HG03280 (cell line): ENCODE measurements at regions not wholly inside any gene's neighbourhood (a gene's known extent, or its start where the extent isn't known, plus 50 kb on each side); places are given as distances from the start of the nearest gene placed in this dataset.

Source experiments
- ATAC-seq: cut with Tn5 transposase; IDR thresholded peaks from one replicate; pipeline ENCODE4 v1.9.1; 2021; ENCODE audit warnings: mild to moderate bottlenecking, moderate library complexity; ENCODE audit not compliant: unreplicated experiment

- no peak for ATAC-seq
Measured at GRCh38 chr13:44089452-44089851, 209.7 kb downstream of the LACC1 start.

DNA sequence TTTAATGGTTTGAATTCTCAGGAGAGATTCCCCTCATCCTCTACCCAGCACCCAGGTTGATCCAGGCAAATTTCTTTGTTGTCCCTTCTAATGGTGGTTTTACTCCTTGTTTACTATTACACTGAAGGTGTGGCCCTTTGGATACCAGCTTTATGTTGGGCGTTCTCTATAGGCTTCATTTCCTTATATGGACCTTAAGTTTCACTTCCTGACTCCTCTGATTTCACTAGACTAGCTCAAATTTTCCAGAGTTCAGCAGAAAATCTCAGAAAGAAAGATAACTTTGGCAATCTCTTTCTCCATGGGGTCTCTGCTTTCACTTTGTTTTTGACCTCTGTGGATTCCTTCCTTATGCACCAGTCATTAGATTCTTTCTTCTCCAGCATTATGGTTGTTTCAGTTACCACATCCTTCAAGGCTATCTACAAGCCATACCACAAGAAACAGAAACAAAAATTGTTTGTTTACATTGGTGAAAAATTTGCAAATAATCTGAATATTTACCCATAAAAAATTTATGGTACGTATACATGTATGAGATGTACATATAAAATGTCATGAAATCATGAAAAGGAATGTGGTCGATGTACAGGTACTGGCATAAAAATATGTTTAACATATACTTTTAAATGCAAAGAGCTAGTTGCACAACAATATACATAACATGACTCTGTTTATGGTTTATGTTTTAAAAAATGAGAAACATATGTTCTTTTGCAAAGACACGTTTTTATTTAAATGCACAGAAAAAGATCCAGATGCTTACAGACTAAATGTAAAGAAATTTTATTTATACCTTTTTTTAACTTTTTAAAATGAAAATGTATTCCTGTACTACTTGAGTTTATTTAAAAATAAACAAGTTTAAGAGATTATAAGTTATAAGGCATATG is 212.6 kb downstream of the LACC1 start:
- no peak for ATAC-seq

DNA sequence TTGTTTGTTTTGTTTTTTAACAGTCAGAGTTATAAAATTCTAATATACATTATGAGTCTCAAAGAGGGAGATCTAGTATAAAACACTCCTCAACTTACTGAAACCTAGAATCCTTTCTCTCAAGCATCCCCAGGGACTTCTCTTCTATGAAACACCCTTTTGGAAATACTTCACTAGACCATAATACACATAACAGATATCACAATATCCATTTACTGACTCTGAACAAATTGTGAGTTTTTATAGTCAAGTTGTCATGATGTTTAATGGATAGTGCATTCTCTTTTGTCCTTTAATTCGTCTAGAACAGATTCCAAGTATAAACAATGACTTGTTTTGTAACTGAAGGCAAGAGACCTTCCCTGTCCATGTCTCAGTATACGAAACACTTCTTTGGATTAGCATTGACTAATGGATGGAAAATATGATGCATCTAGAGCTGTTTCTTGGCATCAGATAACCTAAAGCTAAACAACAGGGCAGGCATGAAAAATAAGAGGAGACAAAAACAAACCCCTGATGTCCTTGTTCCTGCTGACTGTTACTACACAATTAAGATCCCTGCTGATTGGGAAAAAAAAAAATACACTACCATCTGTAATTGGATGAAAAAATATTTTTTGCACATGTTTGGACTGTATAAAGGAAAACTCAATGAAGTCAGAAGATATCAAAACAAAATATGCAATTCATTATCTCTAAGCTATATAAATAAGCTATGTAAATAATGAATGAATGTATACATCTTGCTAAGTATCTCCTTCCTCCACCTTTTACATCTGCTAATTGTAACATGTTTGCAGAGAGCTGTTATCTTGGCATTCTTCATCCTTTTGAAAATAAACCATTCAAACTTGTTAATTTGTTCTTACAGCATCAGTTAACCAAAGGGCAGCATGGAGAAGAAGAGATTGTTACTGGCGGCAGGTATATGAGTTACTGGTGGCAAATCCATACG is 214.2 kb downstream of the LACC1 start:
- ATAC-seq: no peak

DNA sequence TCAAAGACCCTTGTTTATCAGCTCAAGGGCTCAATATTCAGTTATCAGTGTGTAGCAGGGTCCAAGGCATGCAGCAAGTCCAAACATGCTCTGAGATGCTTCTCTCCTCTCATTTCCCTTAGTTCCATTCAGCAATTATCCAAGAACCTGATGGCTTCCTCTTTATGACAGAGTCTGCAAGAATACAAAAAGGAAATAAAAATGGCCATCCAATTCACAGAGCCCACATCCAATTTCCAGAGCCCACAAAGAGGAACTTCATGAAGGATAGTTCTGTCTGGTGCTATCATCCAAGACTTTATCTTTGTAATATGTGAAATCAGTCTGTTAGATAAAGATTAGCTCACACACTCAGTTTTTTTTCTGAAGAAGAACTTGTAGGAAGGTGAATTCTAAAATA is 217.2 kb downstream of the LACC1 start:
- ATAC-seq: no peak

- no peak for ATAC-seq
Measured at GRCh38 chr13:44098559-44098958, 218.9 kb downstream of the LACC1 start.

DNA sequence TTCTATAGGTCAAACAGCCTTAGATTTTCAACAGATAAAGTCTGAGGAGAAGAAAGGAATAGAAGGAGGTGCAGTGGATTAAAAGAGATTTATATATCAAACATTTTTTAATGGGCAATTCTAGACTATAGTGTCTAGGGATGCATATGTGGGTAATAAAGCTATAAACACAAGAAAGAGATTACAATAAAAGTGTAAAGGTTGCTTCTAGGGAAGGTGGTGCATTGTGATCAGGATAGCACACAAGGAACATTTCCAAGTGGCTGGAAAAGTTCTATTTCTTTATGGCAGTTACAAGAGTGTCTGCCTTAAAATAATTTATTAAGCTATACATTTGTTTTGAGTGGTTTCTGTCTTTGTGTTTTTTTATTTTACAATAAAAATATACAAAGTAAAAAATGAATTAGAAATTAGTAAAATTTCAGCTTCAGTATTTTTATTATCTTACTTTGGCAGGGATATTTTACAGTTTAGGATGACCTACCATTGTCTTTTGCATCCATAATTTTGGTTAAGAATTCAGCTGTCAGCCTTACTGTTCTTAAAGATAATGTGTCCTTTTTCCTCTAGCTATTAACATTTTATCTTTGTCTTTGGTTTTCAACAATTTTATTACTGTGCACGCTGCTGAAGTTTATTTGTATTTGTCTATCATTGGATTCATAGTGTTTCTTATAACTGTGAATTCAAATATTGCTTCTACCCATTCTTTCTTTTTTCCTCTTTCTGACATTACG is 221.8 kb downstream of the LACC1 start:
- ATAC-seq: no peak

DNA sequence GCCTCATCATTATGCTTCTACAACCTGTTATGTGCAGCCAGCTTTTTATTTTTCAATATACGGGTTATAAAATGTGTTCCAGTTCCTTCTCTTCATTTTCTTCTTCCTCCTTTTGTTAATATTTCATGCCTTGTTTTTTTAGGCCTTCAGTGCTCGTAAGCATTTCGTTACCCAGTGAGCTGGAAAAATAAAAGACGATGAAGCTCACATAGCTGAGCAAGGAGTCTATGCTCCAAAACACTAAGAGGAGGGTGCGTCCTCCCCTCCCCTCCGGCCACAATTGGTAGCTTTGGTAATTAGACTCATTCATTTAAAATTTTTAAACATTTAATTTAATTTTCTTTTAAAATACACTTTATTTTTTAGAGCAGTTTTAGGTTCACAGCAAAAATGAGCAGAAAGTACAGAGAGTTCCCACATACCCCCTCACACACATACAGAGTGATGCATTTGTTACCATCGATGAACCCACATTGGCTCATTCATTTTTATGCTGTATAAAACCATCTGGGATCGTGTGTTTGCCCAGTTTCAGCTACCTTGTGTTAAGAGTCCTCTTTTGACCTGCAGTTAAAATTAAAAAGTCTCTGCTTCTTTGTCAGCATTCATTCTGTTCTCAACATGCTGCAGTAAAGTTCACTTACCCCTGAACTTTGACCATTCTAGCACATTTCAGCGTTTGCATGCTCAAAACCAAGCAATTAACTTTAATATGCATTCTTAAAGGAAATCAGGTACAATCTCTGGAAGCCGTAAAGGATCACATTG is 223.9 kb downstream of the LACC1 start:
- ATAC-seq: no peak

GRCh38 chr13:44104197-44104490 is 224.4 kb downstream of the LACC1 start:
- no peak for ATAC-seq

DNA sequence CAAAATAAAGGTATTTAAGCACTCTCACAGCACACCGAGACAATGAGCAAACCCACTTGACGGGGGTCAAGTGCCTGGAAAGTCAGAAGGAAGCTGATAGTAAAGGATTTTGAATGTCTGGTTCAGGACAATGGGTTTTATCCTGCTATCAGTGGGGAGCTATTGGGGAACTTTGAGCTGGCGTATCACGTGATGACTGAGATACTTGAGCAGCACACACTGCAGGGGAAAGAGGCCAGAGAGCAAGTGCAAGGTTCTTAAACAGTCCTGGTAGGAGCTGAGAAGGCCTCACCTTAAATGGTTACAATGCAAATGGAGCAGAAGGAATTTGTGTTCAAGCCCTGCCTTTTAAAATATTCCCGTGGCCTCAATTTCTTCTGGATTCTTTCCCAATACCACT is 225.3 kb downstream of the LACC1 start:
- ATAC-seq: no peak

DNA sequence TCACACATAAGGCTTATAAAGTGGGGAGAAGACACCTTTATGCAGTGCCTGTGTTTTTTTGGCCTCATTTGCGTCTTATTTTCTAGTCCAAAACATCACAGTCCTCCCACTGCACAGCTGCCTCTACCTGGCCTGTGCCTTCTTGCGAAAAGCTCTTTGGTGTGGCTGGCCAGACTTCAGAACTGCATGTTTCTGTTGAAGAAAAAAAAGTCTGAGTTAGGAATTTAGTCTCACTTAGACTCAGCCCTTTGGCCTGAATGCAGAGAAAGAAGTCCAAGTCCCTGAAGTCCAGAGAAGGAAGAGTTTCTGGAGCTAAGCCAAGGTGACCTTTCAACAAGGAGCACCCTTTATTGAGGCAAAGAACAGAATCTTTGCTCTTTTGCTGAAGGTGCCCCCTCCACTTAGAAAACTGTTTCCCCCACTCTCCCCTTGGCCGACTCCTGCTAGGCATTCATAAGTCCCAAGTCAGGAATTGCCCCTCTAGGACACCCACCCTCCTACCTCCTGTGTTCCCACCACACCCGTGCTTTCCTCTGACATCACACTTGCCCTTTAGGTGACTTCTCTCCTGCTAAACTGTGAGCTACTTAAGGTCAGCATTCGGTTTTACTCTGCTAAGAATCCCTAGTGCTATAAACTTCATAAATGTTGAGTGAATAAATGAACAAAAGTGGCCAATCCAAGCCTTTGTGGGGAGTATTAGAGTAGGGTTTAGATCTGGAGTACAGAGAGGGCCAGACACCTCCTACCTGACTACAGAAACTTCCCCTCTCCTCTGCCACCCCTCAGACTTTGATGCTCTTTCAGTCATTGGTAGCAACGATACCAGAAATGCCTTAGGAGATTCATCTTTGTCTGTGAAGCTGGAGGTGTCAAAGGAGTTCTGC is 226.8 kb downstream of the LACC1 start:
- no peak for ATAC-seq

- ATAC-seq: no peak
Measured at GRCh38 chr13:44107357-44108121, 227.8 kb downstream of the LACC1 start.

DNA sequence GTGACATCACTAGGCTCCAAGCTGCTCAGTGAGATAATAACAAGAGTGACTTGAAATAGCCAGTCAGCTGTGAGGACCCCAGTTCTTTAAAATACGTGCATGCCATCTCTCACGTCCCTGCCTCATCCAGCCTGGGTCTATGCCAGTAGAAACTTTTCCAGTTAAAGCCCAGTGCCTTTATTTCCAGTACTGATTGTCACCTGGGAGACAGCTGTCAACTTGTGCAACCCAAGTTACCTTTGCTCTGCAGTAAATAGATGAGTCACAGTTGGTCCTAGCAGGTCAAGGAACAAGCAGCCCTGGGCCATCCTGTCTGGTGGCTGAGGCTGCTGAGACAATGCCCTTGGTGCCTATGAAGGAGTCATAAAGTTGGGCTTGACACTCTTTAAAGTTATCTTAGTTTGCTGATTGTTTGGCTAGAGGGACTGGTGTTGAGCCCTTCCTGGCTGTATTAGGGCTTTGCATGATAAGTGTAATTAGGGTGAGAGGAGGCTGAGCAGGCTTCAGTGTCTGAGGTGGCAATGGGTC is 228.7 kb downstream of the LACC1 start:
- no peak for ATAC-seq

DNA sequence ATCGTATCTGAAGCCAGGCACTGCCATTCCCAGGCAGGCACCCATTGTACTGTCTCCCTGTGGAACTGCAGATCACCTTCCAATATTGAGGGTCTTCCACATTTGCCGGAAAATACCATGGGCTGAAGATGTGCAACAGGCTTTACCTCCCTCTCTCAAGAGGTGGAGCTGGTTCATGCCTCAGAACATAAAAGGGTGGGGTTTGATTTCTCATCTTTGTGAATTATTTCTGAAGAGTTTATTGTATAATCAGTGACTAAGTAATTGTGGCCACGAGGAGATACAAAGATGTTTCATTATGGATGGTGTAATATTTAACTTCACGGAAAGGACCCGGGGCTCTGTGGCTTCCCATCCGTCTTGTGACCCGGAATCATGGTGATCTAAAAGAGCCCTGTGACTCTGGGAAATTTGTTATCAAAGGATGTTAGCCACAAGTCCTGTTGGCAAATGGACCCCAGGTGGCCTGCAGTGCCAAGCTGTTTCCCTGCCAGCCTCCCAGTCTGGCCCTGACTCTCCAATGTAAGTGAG is 230.5 kb downstream of the LACC1 start:
- ATAC-seq: no peak

- ATAC-seq: no peak
Measured at GRCh38 chr13:44111701-44112100, 232.0 kb downstream of the LACC1 start.

GRCh38 chr13:44112700-44113329 is 233.1 kb downstream of the LACC1 start:
- no peak for ATAC-seq

DNA sequence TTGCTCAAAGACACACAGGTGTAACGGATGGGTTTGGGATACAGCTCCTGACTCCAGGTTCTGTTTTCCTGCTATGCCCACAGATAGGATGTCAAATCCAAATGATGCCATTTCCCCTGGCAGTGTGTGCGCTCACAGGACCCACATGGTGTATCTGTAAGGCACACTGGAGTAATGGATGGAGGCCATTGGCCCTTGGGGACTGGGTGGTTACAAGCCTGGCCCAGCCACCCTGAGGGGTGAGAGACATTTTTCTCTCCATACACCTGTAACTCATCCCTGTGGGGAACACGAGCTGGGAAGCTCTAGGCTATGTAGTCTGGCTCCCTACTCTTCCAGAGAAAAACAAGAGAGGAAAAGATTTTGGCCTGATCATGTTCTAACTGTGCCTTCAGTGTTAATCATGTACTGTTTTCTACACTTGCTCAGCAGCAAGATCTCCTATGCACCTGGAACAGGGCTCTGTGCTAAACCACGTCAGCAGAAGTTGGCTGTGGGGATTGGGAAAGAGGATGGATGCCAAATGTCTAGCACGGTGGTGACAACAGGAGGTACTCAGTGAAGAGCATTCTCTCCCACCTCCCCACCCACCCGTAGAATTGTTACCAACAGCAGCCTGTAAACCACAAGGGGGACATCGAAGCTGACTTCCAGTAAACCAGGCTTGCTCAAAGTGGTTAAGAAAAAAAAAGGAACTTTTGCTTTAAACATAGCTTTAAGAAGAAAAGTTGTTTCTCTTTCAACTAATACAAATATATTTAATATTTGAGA is 237.0 kb downstream of the LACC1 start:
- no peak for ATAC-seq

DNA sequence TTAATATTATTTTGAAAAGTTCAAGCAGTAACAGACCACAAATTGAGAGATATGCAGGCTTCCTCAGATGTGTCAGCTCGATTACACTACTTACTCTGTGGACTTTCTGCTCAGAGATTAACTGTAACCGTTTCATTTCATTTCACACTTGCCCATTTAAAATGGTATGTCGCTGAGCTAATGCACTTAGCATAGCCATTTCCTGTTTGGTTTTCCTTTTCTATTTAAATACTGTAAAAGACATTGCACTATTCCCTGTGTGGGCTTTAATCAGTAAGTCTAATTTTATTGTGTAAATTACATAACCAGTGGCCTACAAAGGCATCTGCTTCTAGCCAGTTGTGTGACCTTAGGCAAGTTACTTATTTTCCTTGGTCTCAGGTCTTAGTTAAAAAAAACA is 237.6 kb downstream of the LACC1 start:
- ATAC-seq: no peak
